K562 (cell line): ENCODE measurements at regions not wholly inside any gene's neighbourhood (a gene's known extent, or its start where the extent isn't known, plus 50 kb on each side); places are given as distances from the start of the nearest gene placed in this dataset.

Experiments used
- ATAC-seq: fragments of 200-7000 bp; cut with Tn5 transposase; 3 replicates; pipeline ENCODE4 v1.9.1; 2020; ENCODE audit warnings: moderate library complexity
- BruUV-seq: library from RNA; stranded (reverse); fragments of 400-500 nt; replicated peaks from 2 replicates; lab custom pipeline; 2021; lab: Mats Ljungman, UMichigan
- CTCF ChIA-PET: fragments of 300-600 bp; formaldehyde crosslinking; extraction: SDS; loops from one replicate; lab custom pipeline; 2021; ENCODE audit warnings: low intra/inter-chr PET ratio; lab: Yijun Ruan, JAX
- POLR2A ChIA-PET: fragments of 300-600, 350-650 bp; sonication (Branson Sonifier 250); formaldehyde crosslinking; extraction: SDS; loops from one replicate; lab custom pipeline; 2021; ENCODE audit warnings: antibody characterized with exemption, inconsistent platforms; lab: Yijun Ruan, JAX
- DNase-seq, 4 experiments: peaks; one replicate each; pipeline versions ENCODE4 v3.0.0 to v3.0.0-alpha.2; 2011 to 2018; ENCODE audit warnings: low spot score in 3 of 4, mixed read lengths in 3 of 4; ENCODE audit errors: extremely low read depth in 1 of 4
- FAIRE-seq: peaks from 2 replicates; lab custom pipeline; 2011; peaks lifted over from hg19 to GRCh38; lab: Jason Lieb, UNC
- H2AFZ ChIP-seq: 2 replicates; pipeline ENCODE4 v1.6.0; 2011; ENCODE audit warnings: low read depth, low read length, control low read depth, inconsistent platforms
- H3K27ac ChIP-seq: fragments of 200-600 bp; 3 replicates; pipeline ENCODE4 v1.8.0; 2011; ENCODE audit warnings: low read depth, mild to moderate bottlenecking, control low read depth, inconsistent platforms, low read length, moderate library complexity, mixed read lengths; ENCODE audit errors: extremely low read depth
- H3K27me3 ChIP-seq, 2 experiments: fragments of 300-600 bp in 1 of 2; 2 replicates in 1 of 2; 3 replicates in 1 of 2; pipeline versions ENCODE4 v1.6.0 to v1.8.0; 2011; ENCODE audit warnings: inconsistent platforms in 2 of 2, low read length in 2 of 2, mild to moderate bottlenecking in 1 of 2, mixed read lengths in 1 of 2, moderate library complexity in 1 of 2; ENCODE audit not compliant: control insufficient read depth in 2 of 2, insufficient read depth in 2 of 2
- H3K36me3 ChIP-seq: fragments of 300-600 bp; 3 replicates; pipeline ENCODE4 v1.8.0; 2011; ENCODE audit warnings: mild to moderate bottlenecking, low read length, inconsistent platforms; ENCODE audit not compliant: control insufficient read depth, insufficient read depth
- H3K4me1 ChIP-seq, 2 experiments: fragments of 200-600 bp in 1 of 2; replicated peaks in 1 of 2; 2 replicates in 1 of 2; 3 replicates in 1 of 2; pipeline versions ENCODE4 v1.5.1 to v1.8.0; 2011; ENCODE audit warnings: inconsistent platforms in 2 of 2, low read length in 2 of 2, mild to moderate bottlenecking in 1 of 2, mixed read lengths in 1 of 2, moderate library complexity in 1 of 2; ENCODE audit not compliant: control insufficient read depth in 2 of 2, insufficient read depth in 2 of 2
- H3K4me2 ChIP-seq: 2 replicates; pipeline ENCODE4 v1.6.1; 2011; ENCODE audit warnings: low read length, control low read depth, inconsistent platforms, mixed read lengths; ENCODE audit not compliant: insufficient read depth
- H3K4me3 ChIP-seq: fragments of 200-600 bp; sonication (generic), shearing (Covaris generic); 2 replicates; pipeline ENCODE4 v1.5.1; 2016; ENCODE audit warnings: control low read depth, inconsistent platforms
- H3K79me2 ChIP-seq: fragments of 200-600 bp; 3 replicates; pipeline ENCODE4 v1.8.0; 2011; ENCODE audit warnings: low read length, inconsistent platforms; ENCODE audit not compliant: control insufficient read depth, insufficient read depth
- H3K9ac ChIP-seq, 2 experiments: 2 replicates each; pipeline versions ENCODE4 v1.6.0 to v1.6.1; 2011; ENCODE audit warnings: low read depth in 2 of 2, low read length in 2 of 2, control low read depth in 1 of 2, inconsistent platforms in 1 of 2, mild to moderate bottlenecking in 1 of 2, mixed read lengths in 1 of 2; ENCODE audit not compliant: insufficient read depth in 1 of 2
- H3K9me1 ChIP-seq: one replicate; pipeline ENCODE4 v1.6.0; 2011; ENCODE audit warnings: inconsistent platforms, mild to moderate bottlenecking, low read length, moderate library complexity; ENCODE audit not compliant: control insufficient read depth, insufficient read depth
- H3K9me3 ChIP-seq: replicated peaks from 2 replicates; pipeline ENCODE4 v1.5.1; 2011; ENCODE audit warnings: low read depth, low read length, inconsistent platforms; ENCODE audit not compliant: control insufficient read depth, insufficient read depth
- H4K20me1 ChIP-seq: replicated peaks from 2 replicates; pipeline ENCODE4 v1.6.1; 2011; ENCODE audit warnings: low read length, inconsistent platforms, mixed read lengths; ENCODE audit not compliant: control insufficient read depth, insufficient read depth
- HDAC2 ChIP-seq: fragments of 450-650 bp; IDR thresholded peaks from 2 replicates; pipeline ENCODE4 v1.6.1; 2016; ENCODE audit warnings: mild to moderate bottlenecking
- MIER1 ChIP-seq: fragments of 450-650 bp; IDR thresholded peaks from 2 replicates; pipeline ENCODE4 v1.6.1; 2016; ENCODE audit warnings: antibody characterized with exemption, mild to moderate bottlenecking, low read depth
- MYBL2 ChIP-seq, 2 experiments: fragments of 450-650 bp in 1 of 2; sonication (generic) in 1 of 2; formaldehyde crosslinking in 1 of 2; IDR thresholded peaks; 2 replicates each; pipeline versions ENCODE4 v1.6.1 to v1.8.1; 2017 to 2022; ENCODE audit warnings: borderline replicate concordance in 1 of 2, inconsistent platforms in 1 of 2, low read depth in 1 of 2, mild to moderate bottlenecking in 1 of 2, missing genetic modification reagents in 1 of 2, moderate library complexity in 1 of 2
- NFATC3 ChIP-seq: fragments of 450-650 bp; IDR thresholded peaks from 2 replicates; pipeline ENCODE4 v1.6.1; 2017; ENCODE audit warnings: mild to moderate bottlenecking
- NR4A1 ChIP-seq, 2 experiments: fragments of 250-450 bp in 1 of 2; fragments of 450-650 bp in 1 of 2; sonication (Bioruptor Pico) in 1 of 2; IDR thresholded peaks; 2 replicates each; pipeline versions ENCODE4 v1.4.0 to v1.6.1; 2016 to 2020; ENCODE audit warnings: mild to moderate bottlenecking in 2 of 2, missing compliant biosample characterization in 1 of 2, missing genetic modification characterization in 1 of 2, moderate library complexity in 1 of 2
- RFX1 ChIP-seq: fragments of 450-650 bp; IDR thresholded peaks from 2 replicates; pipeline ENCODE4 v1.6.1; 2016; ENCODE audit warnings: mild to moderate bottlenecking, moderate library complexity
- SMARCC2 ChIP-seq: fragments of 450-650 bp; IDR thresholded peaks from 2 replicates; pipeline ENCODE4 v1.6.1; 2017; ENCODE audit warnings: antibody characterized with exemption, moderate library complexity, mild to moderate bottlenecking, low read depth
- TBL1XR1 ChIP-seq, 2 experiments: IDR thresholded peaks; 2 replicates each; pipeline ENCODE4 v1.6.1; 2012; ENCODE audit warnings: improper control_type of control experiment in 2 of 2, low read length in 2 of 2, mild to moderate bottlenecking in 1 of 2
- TEAD1 ChIP-seq, 2 experiments: fragments of 450-650 bp in 1 of 2; sonication (generic) in 1 of 2; formaldehyde crosslinking; IDR thresholded peaks; 2 replicates each; pipeline versions ENCODE4 v1.4.0 to v1.8.0; 2020 to 2022; ENCODE audit warnings: mild to moderate bottlenecking in 2 of 2, missing genetic modification reagents in 1 of 2
- ZNF655 ChIP-seq: fragments of 250-450 bp; sonication (Bioruptor Pico); IDR thresholded peaks from 2 replicates; pipeline ENCODE4 v1.5.0; 2021
- WGBS: fragments of 100-300 bp; shearing (Covaris generic); methylation state at CpG from one replicate; pipeline ENCODE4 v1.1.6; 2016; ENCODE audit warnings: low coverage, mixed read lengths; ENCODE audit not compliant: insufficient coverage; ENCODE audit errors: missing lambda C conversion rate; 5-methylcytosine and 5-hydroxymethylcytosine counted together
- in situ Hi-C: fragments of 300-500 bp; cut with MboI; formaldehyde crosslinking; loops from 4 replicates; pipeline ENCODE4 v1.15.0; 2018; ENCODE audit warnings: inconsistent platforms, mixed read lengths
- intact Hi-C: fragments of 100-400 bp; cut with micrococcal nuclease; formaldehyde crosslinking; loops from 2 replicates; pipeline ENCODE4 v1.14.2; 2022

- Histone ChIP-seq H3K27me3 (no peaks in the 10 kb centered on the region), H3K9ac (no peak overlapping the region), H2AFZ (no peak overlapping the region), H4K20me1 (no peaks in the 10 kb centered on the region), H3K4me3 (no peak overlapping the region), H3K4me1 (no peaks in the 10 kb centered on the region), H3K79me2 (no peaks in the 10 kb centered on the region), H3K4me2 (no peak overlapping the region), H3K27ac (no peak overlapping the region), H3K36me3 (no peaks in the 10 kb centered on the region), H3K9me3 (no peaks in the 10 kb centered on the region), H3K9me1 (no peaks in the 10 kb centered on the region)
- intact Hi-C loops (no loop called here), in situ Hi-C loops (no loop called here)
- BruUV-seq, result no TSS peak
- CTCF ChIA-PET, result no interaction called here
- no peak for TF ChIP-seq TBL1XR1 (IDR thresholded peaks at IDR 0.05; ENCODE audit: low read length in 2 of 2)
- TF ChIP-seq NFATC3, result no peak
- TF ChIP-seq HDAC2, result no peak
- TF ChIP-seq MYBL2 (IDR thresholded peaks at IDR 0.05; ENCODE audit: low read depth), result no peak
- TF ChIP-seq MYBL2 (CRISPR knock-in tag; IDR thresholded peaks at IDR 0.05; ENCODE audit: borderline replicate concordance), result no peak
- TF ChIP-seq ZNF655 (CRISPR knock-in tag), result no peak
- no peak for TF ChIP-seq RFX1
- TF ChIP-seq TEAD1 (CRISPR knock-in tag; IDR thresholded peaks at IDR 0.05), result no peak
- no peak for TF ChIP-seq MIER1
- no peak for TF ChIP-seq SMARCC2
- TF ChIP-seq NR4A1 (CRISPR knock-in tag; IDR thresholded peaks at IDR 0.05), result no peak
- TF ChIP-seq NR4A1 (tag; IDR thresholded peaks at IDR 0.05), result no peak
- POLR2A ChIA-PET, result no interaction called here
- WGBS, result under 1% methylated on average over 24 of the region's 27 CpGs
- DNase-seq (no peak), FAIRE-seq (no peak), ATAC-seq (no peak)
These were observed 550.7 kb downstream of the SLC6A15 start for GRCh38 chr12:84361651-84362551.
